ENCODE measurements at regions not wholly inside any gene's neighbourhood (a gene's known extent, or its start where the extent isn't known, plus 50 kb on each side); places are given as distances from the start of the nearest gene placed in this dataset.

GRCh38 chr3:146746190-146746589 lies 141.0 kb upstream of the PLSCR5 start:
- ATAC-seq (no peak), DNase-seq (no peak)
- Histone ChIP-seq H3K27ac (no peak overlapping the region), H3K9me3 (peaks cover 5% of the 10 kb centered on the region), H3K4me3 (no peak overlapping the region), H3K36me3 (ENCODE audit: insufficient read depth in 1 of 2, low read depth in 1 of 2) (no peaks in the 10 kb centered on the region), H3K4me1 (no peaks in the 10 kb centered on the region), H3K27me3 (ENCODE audit: insufficient read depth in 3 of 3, low read length in 2 of 3) (no peaks in the 10 kb centered on the region)
- no peak for TF ChIP-seq CTCF (IDR thresholded peaks at IDR 0.05)
- intact Hi-C loops (cut with DNase I), result no loop called here

- ATAC-seq (no peak), DNase-seq (no peak)
- Histone ChIP-seq H3K27me3 (ENCODE audit: insufficient read depth in 3 of 3, low read length in 2 of 3) (no peaks in the 10 kb centered on the region), H3K4me3 (no peak overlapping the region), H3K4me1 (no peaks in the 10 kb centered on the region), H3K9me3 (no peaks in the 10 kb centered on the region), H3K36me3 (ENCODE audit: insufficient read depth in 1 of 2, low read depth in 1 of 2) (no peaks in the 10 kb centered on the region), H3K27ac (no peak overlapping the region)
- 65 to 70% (median 68%) methylated on average over 6 of the region's 6 CpGs for WGBS, 3 donors
- no peak for TF ChIP-seq CTCF (IDR thresholded peaks at IDR 0.05)
- intact Hi-C loops (cut with DNase I), result no loop called here
Measured at GRCh38 chr3:146739203-146739671, 134.1 kb upstream of the PLSCR5 start.

- Histone ChIP-seq H3K4me3 (no peak overlapping the region), H3K4me1 (no peaks in the 10 kb centered on the region), H3K9me3 (no peaks in the 10 kb centered on the region), H3K27me3 (ENCODE audit: insufficient read depth in 3 of 3, low read length in 2 of 3) (no peaks in the 10 kb centered on the region), H3K27ac (no peak overlapping the region), H3K36me3 (ENCODE audit: insufficient read depth in 1 of 2, low read depth in 1 of 2) (no peaks in the 10 kb centered on the region)
- intact Hi-C loops (cut with DNase I), result no loop called here
- no peak for TF ChIP-seq CTCF (IDR thresholded peaks at IDR 0.05)
- 72 to 88% (median 77%) methylated on average over 6 of the region's 6 CpGs for WGBS, 3 donors
- no peak for ATAC-seq
- DNase-seq, result no peak
Measured at GRCh38 chr3:146732325-146732724, 127.2 kb upstream of the PLSCR5 start.

GRCh38 chr3:146715170-146715569 lies 110.0 kb upstream of the PLSCR5 start:
- ATAC-seq (no peak), DNase-seq (no peak)
- Histone ChIP-seq H3K27ac (no peak overlapping the region), H3K27me3 (ENCODE audit: insufficient read depth in 3 of 3, low read length in 2 of 3) (no peaks in the 10 kb centered on the region), H3K4me1 (no peaks in the 10 kb centered on the region), H3K9me3 (no peaks in the 10 kb centered on the region), H3K36me3 (ENCODE audit: insufficient read depth in 1 of 2, low read depth in 1 of 2) (no peaks in the 10 kb centered on the region), H3K4me3 (no peak overlapping the region)
- TF ChIP-seq CTCF (IDR thresholded peaks at IDR 0.05), result no peak
- intact Hi-C loops (cut with DNase I), result no loop called here

- ATAC-seq (no peak), DNase-seq (no peak)
- Histone ChIP-seq H3K4me3 (no peak overlapping the region), H3K27ac (no peak overlapping the region), H3K9me3 (no peaks in the 10 kb centered on the region), H3K27me3 (ENCODE audit: insufficient read depth in 3 of 3, low read length in 2 of 3) (no peaks in the 10 kb centered on the region), H3K36me3 (ENCODE audit: insufficient read depth in 1 of 2, low read depth in 1 of 2) (no peaks in the 10 kb centered on the region), H3K4me1 (no peaks in the 10 kb centered on the region)
- no peak for TF ChIP-seq CTCF (IDR thresholded peaks at IDR 0.05)
- 53 to 61% (median 56%) methylated on average over 3 of the region's 3 CpGs for WGBS, 3 donors
- intact Hi-C loops (cut with DNase I), result no loop called here
Measured at GRCh38 chr3:146712806-146713205, 107.7 kb upstream of the PLSCR5 start.

Data from psoas muscle (tissue), 7 donors.